Endothelial cell of umbilical vein (primary cell): ENCODE measurements at regions not wholly inside any gene's neighbourhood (a gene's known extent, or its start where the extent isn't known, plus 50 kb on each side); places are given as distances from the start of the nearest gene placed in this dataset.

Experiments used
- BruUV-seq: library from RNA; stranded (reverse); fragments of 400-500 nt; replicated peaks from 2 replicates; lab custom pipeline; 2021; lab: Mats Ljungman, UMichigan
- CTCF ChIA-PET: fragments of 300-600, 350-600 bp; sonication (Branson Sonifier 250); formaldehyde crosslinking; loops from one replicate; lab custom pipeline; 2021; ENCODE audit warnings: antibody characterized with exemption, inconsistent platforms; lab: Charles Lee
- POLR2A ChIA-PET: fragments of 300-600, 350-600 bp; sonication (Branson Sonifier 250); formaldehyde crosslinking; loops from one replicate; lab custom pipeline; 2021; ENCODE audit warnings: antibody characterized with exemption, inconsistent platforms; lab: Charles Lee
- DNase-seq: peaks from one replicate; pipeline ENCODE4 v3.0.0-alpha.2; 2011; ENCODE audit warnings: low read depth, low spot score
- FAIRE-seq: peaks from 2 replicates; lab custom pipeline; 2011; peaks lifted over from hg19 to GRCh38; lab: Jason Lieb, UNC
- H2AFZ ChIP-seq: 2 replicates; pipeline ENCODE4 v1.6.0; 2012; ENCODE audit warnings: low read depth, low read length, control low read depth, inconsistent platforms
- H3K27ac ChIP-seq: 2 replicates; pipeline ENCODE4 v1.5.1; 2011; ENCODE audit warnings: low read depth, mild to moderate bottlenecking, control low read depth, low read length, moderate library complexity; ENCODE audit not compliant: insufficient read depth
- H3K27me3 ChIP-seq, 2 experiments: 2 replicates each; pipeline versions ENCODE4 v1.6.0 to v1.6.1; 2011; ENCODE audit warnings: low read length in 2 of 2, mixed read lengths in 1 of 2; ENCODE audit not compliant: control insufficient read depth in 2 of 2, insufficient read depth in 2 of 2
- H3K36me3 ChIP-seq, 2 experiments: 2 replicates in 1 of 2; 3 replicates in 1 of 2; pipeline ENCODE4 v1.5.1; 2011; ENCODE audit warnings: low read length in 2 of 2, mild to moderate bottlenecking in 1 of 2, moderate library complexity in 1 of 2; ENCODE audit not compliant: control insufficient read depth in 2 of 2, insufficient read depth in 2 of 2; ENCODE audit errors: extremely low read depth in 1 of 2
- H3K4me1 ChIP-seq: 3 replicates; pipeline ENCODE4 v1.5.1; 2011; ENCODE audit warnings: mild to moderate bottlenecking, low read length; ENCODE audit not compliant: control insufficient read depth, insufficient read depth; ENCODE audit errors: extremely low read depth
- H3K4me2 ChIP-seq: 2 replicates; pipeline ENCODE4 v1.6.1; 2011; ENCODE audit warnings: low read length, control low read depth, mixed read lengths; ENCODE audit not compliant: insufficient read depth
- H3K4me3 ChIP-seq, 3 experiments: fragments of 200-600 bp in 1 of 3; sonication (generic), shearing (Covaris generic) in 1 of 3; replicated peaks in 1 of 3; 2 replicates each; pipeline ENCODE4 v1.5.1; 2011 to 2016; ENCODE audit warnings: control low read depth in 3 of 3, low read length in 3 of 3, mild to moderate bottlenecking in 2 of 3, inconsistent platforms in 1 of 3, low read depth in 1 of 3, moderate library complexity in 1 of 3; ENCODE audit not compliant: insufficient read depth in 1 of 3
- H3K79me2 ChIP-seq: 2 replicates; pipeline ENCODE4 v1.6.0; 2012; ENCODE audit warnings: low read length, inconsistent platforms; ENCODE audit not compliant: control insufficient read depth, insufficient read depth
- H3K9ac ChIP-seq: replicated peaks from 2 replicates; pipeline ENCODE3; 2011; ENCODE audit warnings: low read length, control low read depth; ENCODE audit not compliant: insufficient read depth; ENCODE audit errors: extremely low read depth
- H3K9me1 ChIP-seq: replicated peaks from 3 replicates; pipeline ENCODE4 v1.6.0; 2011; ENCODE audit warnings: mild to moderate bottlenecking, low read length; ENCODE audit not compliant: control insufficient read depth, insufficient read depth; ENCODE audit errors: extremely low read depth
- H3K9me3 ChIP-seq: replicated peaks from 2 replicates; pipeline ENCODE4 v1.5.1; 2012; ENCODE audit warnings: low read length, inconsistent platforms; ENCODE audit not compliant: control insufficient read depth, insufficient read depth
- H4K20me1 ChIP-seq: replicated peaks from 2 replicates; pipeline ENCODE3; 2011; ENCODE audit warnings: mild to moderate bottlenecking, low read length; ENCODE audit not compliant: control insufficient read depth, insufficient read depth; ENCODE audit errors: extremely low read depth
- CTCF ChIP-seq, 2 donors: IDR thresholded peaks; 1 replicate in 1 of 2; 2 replicates in 1 of 2; pipeline ENCODE4 v1.5.1; 2011; ENCODE audit warnings: low read length in 2 of 2, mild to moderate bottlenecking in 2 of 2, moderate library complexity in 2 of 2, control low read depth in 1 of 2, inconsistent platforms in 1 of 2, low read depth in 1 of 2; ENCODE audit not compliant: insufficient read depth in 1 of 2; ENCODE audit errors: extremely low read depth in 1 of 2
- EZH2 ChIP-seq: IDR thresholded peaks from 2 replicates; pipeline ENCODE4 v1.6.1; 2012; ENCODE audit warnings: borderline replicate concordance, low read depth, mild to moderate bottlenecking, moderate library complexity, low read length, inconsistent platforms; ENCODE audit not compliant: severe bottlenecking
- FOS ChIP-seq: IDR thresholded peaks from 2 replicates; pipeline ENCODE4 v1.6.1; 2011; ENCODE audit warnings: mild to moderate bottlenecking, low read length, moderate library complexity, borderline replicate concordance; ENCODE audit not compliant: insufficient read depth
- GATA2 ChIP-seq: IDR thresholded peaks from 2 replicates; pipeline ENCODE4 v1.7.0; 2011; ENCODE audit warnings: low read depth, mild to moderate bottlenecking, moderate library complexity, mixed read lengths, low read length; ENCODE audit not compliant: insufficient read length, insufficient read depth
- JUN ChIP-seq: IDR thresholded peaks from 2 replicates; pipeline ENCODE4 v1.6.1; 2011; ENCODE audit warnings: borderline replicate concordance, low read depth; ENCODE audit not compliant: insufficient read length, insufficient read depth
- MAX ChIP-seq: IDR thresholded peaks from 2 replicates; pipeline ENCODE4 v1.6.1; 2011; ENCODE audit not compliant: insufficient read depth, insufficient read length
- MYC ChIP-seq: IDR thresholded peaks from one replicate; pipeline ENCODE4 v1.6.1; 2011; ENCODE audit warnings: mild to moderate bottlenecking, low read depth, low read length
- POLR2A ChIP-seq: IDR thresholded peaks from 2 replicates; pipeline ENCODE4 v1.6.1; 2012; ENCODE audit warnings: low read depth, mild to moderate bottlenecking, control low read depth, low read length
- POLR2AphosphoS5 ChIP-seq: IDR thresholded peaks from 2 replicates; pipeline ENCODE4 v1.6.1; 2012; ENCODE audit warnings: low read depth, mild to moderate bottlenecking, control low read depth, low read length, moderate library complexity; ENCODE audit not compliant: insufficient read depth
- dilution Hi-C: fragments of 300-500 bp; cut with MboI; formaldehyde crosslinking; loops from one replicate; pipeline ENCODE4 v1.15.0; 2019; ENCODE audit warnings: low sequenced_read_pairs; ENCODE audit not compliant: extremely low pct_ligation_motif_present
- intact Hi-C: fragments of 100-400 bp; cut with micrococcal nuclease; formaldehyde crosslinking; loops from one replicate; pipeline ENCODE4 v1.10.0; 2022

GRCh38 chr20:52361650-52362049 is 170.1 kb upstream of the ZFP64 start:
- no peaks in the 10 kb centered on the region for H3K79me2 ChIP-seq
- H4K20me1 ChIP-seq = no peaks in the 10 kb centered on the region
- no peaks in the 10 kb centered on the region for H3K36me3 ChIP-seq
- no peaks in the 10 kb centered on the region for H3K9me3 ChIP-seq
- H3K27me3 ChIP-seq = no peaks in the 10 kb centered on the region
- ChIA-PET POLR2A (no interaction called here), CTCF (no interaction called here)
- DNase-seq (no peak), FAIRE-seq (no peak)
- H3K27ac ChIP-seq = no peak overlapping the region
- H3K9ac ChIP-seq = no peak overlapping the region
- no peaks in the 10 kb centered on the region for H3K4me1 ChIP-seq
- no peak overlapping the region for H3K4me2 ChIP-seq
- dilution Hi-C loops (no loop called here), intact Hi-C loops (no loop called here)
- BruUV-seq = no TSS peak
- no peak overlapping the region for H2AFZ ChIP-seq
- H3K4me3 ChIP-seq = no peak overlapping the region
- no peak for TF ChIP-seq EZH2
- no peak for TF ChIP-seq POLR2AphosphoS5
- no peak for TF ChIP-seq POLR2A
- no peak for TF ChIP-seq MYC
- TF ChIP-seq GATA2 = no peak
- TF ChIP-seq MAX = no peak
- H3K9me1 ChIP-seq = no peaks in the 10 kb centered on the region

GRCh38 chr20:52349806-52350205 is 158.2 kb upstream of the ZFP64 start:
- no peak overlapping the region for H2AFZ ChIP-seq
- no peaks in the 10 kb centered on the region for H3K79me2 ChIP-seq
- DNase-seq (peak; percentile 86), FAIRE-seq (no peak)
- H3K4me3 ChIP-seq = no peak overlapping the region
- TF ChIP-seq EZH2 (no peak), FOS (no peak), MAX (no peak), CTCF (IDR thresholded peaks at IDR 0.05; ENCODE audit: extremely low read depth in 1 of 2, insufficient read depth in 1 of 2, low read depth in 1 of 2, low read length in 2 of 2) (no peak), POLR2AphosphoS5 (no peak), JUN (no peak), POLR2A (no peak), GATA2 (no peak), MYC (no peak)
- no peak overlapping the region for H3K4me2 ChIP-seq
- no peaks in the 10 kb centered on the region for H3K9me3 ChIP-seq
- no peaks in the 10 kb centered on the region for H3K27me3 ChIP-seq
- H3K4me1 ChIP-seq = peaks cover 8% of the 10 kb centered on the region
- intact Hi-C loops = no loop called here
- ChIA-PET CTCF (no interaction called here), POLR2A (no interaction called here)
- no peaks in the 10 kb centered on the region for H3K9me1 ChIP-seq
- dilution Hi-C loops = no loop called here
- H3K9ac ChIP-seq = no peak overlapping the region
- no TSS peak for BruUV-seq
- H3K36me3 ChIP-seq = no peaks in the 10 kb centered on the region
- H3K27ac ChIP-seq = no peak overlapping the region
- no peaks in the 10 kb centered on the region for H4K20me1 ChIP-seq
